ENCODE measurements at regions not wholly inside any gene's neighbourhood (a gene's known extent, or its start where the extent isn't known, plus 50 kb on each side); places are given as distances from the start of the nearest gene placed in this dataset.
"Not testable (repeated sequence)": the region's sequence is repeated elsewhere in the genome, so short reads cannot be mapped to it uniquely, and the experiment has no call there.

DNA sequence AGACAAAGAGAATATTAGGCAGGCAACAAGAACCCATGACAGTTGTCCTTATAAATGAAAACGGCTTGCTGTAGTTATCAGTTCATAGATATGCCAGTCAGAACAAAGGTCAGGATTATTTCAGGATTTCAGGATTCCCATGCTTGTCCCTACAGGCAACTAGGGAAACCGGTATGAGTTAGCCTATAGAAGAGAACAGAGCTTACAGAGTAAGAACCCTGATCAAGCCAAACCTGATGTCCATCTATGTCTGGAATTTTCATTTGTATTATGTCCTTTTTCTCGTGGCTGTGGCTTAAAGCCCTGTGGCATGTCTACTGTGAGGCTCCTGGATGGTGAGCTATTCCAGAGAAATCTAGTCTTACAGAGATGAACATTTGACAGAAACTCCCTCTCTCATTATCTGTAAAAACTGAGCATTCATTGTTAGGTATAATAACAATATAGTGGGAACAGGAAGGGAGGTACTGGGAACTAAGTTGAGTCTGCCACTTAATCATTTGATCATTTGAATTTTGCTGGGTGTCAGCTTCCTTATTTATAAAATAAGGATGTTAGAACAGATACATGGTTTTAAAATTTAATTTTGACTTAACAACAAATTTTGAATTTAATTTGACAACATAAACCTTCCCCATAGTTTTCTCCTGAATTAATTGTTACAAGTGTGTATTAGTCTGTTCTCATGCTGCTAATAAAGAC, 129.5 kb upstream of the KLF3 start:
- no peak for TF ChIP-seq POLR2A (IDR thresholded peaks at IDR 0.05; ENCODE audit: low read depth, low read length)

DNA sequence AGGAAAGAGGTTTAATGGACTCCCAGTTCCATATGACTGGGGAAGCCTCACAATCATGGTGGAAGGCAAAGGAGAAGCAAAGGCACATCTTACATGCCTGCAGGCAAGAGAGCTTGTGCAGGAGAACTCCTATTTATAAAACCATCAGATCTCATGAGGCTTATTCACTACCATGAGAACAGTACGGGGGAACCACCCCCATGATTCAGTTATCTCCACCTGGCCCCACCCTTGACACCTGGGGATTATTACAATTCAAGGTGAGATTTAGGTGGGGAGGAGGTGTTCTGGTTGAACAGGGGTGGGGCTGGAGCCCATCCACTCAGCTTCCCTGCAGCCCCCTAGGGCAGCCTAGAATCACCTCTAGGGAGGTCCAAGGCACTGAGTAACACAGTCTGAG, 128.9 kb upstream of the KLF3 start:
- not testable (repeated sequence) for FAIRE-seq

More for the DNA sequence above, 129.5 kb upstream of the KLF3 start:
- no peak for DNase-seq (ENCODE audit: insufficient read length, low spot score)
- FAIRE-seq: no peak

DNA sequence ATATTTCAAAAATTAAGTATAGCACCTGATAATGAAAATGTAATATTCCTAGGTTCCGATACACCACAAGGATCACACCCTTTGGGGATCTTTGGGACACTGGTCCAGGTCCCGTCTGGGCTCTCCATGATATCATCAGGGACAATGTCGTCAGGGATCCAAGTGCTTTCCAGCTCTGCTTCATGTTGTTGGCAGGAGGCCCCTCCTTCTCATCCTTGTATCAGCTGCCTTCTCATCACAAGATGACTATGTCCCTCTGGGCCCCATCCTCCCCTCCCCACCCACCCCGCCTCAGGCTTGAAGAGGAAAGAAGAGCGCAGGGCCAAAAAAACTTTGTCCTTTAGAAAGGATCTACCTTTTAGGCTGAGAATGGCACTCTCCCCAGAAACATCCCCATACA, 128.3 kb upstream of the KLF3 start:
- no peak for TF ChIP-seq POLR2A (IDR thresholded peaks at IDR 0.05; ENCODE audit: low read depth, low read length)
- FAIRE-seq (no peak), DNase-seq (ENCODE audit: insufficient read length, low spot score) (no peak)

More for the DNA sequence above, 128.9 kb upstream of the KLF3 start:
- not testable (repeated sequence) for DNase-seq (ENCODE audit: insufficient read length, low spot score)

DNA sequence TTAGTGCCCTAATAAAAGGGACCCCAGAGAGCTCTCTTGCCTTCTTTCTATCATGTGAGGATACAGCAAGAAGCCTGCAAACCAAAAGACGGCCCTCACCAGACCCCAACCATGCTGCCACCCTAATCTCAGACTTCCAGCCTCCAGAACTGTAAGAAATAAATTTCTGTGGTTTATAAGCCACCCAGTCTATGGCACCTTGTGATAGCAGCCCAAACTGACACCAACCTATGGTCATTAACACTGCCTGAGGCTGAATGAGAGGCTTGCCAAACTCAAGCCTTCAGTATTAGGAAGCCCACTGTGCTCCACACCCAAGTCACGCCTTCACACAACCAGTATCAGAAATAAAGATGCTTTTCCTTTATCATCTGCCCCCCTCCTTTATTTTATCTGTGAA, 127.3 kb upstream of the KLF3 start:
- no peak for TF ChIP-seq POLR2A (IDR thresholded peaks at IDR 0.05; ENCODE audit: low read depth, low read length)
- DNase-seq (ENCODE audit: insufficient read length, low spot score) (no peak), FAIRE-seq (no peak)

GRCh38 chr4:38537666-38538065, 126.3 kb upstream of the KLF3 start:
- DNase-seq (ENCODE audit: insufficient read length, low spot score): no peak
- FAIRE-seq: no peak
- TF ChIP-seq POLR2A (IDR thresholded peaks at IDR 0.05; ENCODE audit: low read depth, low read length): no peak

DNA sequence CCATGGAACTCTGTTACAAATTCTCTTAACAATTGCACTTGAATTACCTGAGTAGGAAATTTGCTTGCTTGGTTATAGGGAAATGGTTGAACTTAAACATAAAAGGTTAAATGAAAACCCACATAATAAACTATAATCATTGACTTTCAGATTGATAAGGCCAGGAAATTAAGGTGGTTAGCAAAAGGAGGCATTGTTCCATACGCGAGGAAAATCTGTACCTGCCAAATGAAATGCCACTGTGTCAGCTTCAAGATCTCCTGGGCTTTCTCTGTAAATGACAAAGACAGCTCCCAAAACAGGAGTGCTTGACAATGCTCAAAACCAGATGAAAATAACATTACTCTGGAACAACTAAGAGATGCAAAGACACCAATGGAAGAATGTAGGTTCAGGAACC, 125.5 kb upstream of the KLF3 start:
- FAIRE-seq: no peak
- no peak for DNase-seq (ENCODE audit: insufficient read length, low spot score)

GRCh38 chr4:38539501-38539900, 124.5 kb upstream of the KLF3 start:
- TF ChIP-seq POLR2A (IDR thresholded peaks at IDR 0.05; ENCODE audit: low read depth, low read length): no peak
- no peak for DNase-seq (ENCODE audit: insufficient read length, low spot score)
- no peak for FAIRE-seq

More for the DNA sequence above, 125.5 kb upstream of the KLF3 start:
- TF ChIP-seq POLR2A (IDR thresholded peaks at IDR 0.05; ENCODE audit: low read depth, low read length): no peak

- FAIRE-seq: no peak
- TF ChIP-seq POLR2A (IDR thresholded peaks at IDR 0.05; ENCODE audit: low read depth, low read length): no peak
- no peak for DNase-seq (ENCODE audit: insufficient read length, low spot score)
Measured at GRCh38 chr4:38547052-38547451, 116.9 kb upstream of the KLF3 start.

- DNase-seq (ENCODE audit: insufficient read length, low spot score) (no peak), FAIRE-seq (no peak)
- no peak for TF ChIP-seq POLR2A (IDR thresholded peaks at IDR 0.05; ENCODE audit: low read depth, low read length)
Measured at GRCh38 chr4:38548256-38548655, 115.7 kb upstream of the KLF3 start.

DNA sequence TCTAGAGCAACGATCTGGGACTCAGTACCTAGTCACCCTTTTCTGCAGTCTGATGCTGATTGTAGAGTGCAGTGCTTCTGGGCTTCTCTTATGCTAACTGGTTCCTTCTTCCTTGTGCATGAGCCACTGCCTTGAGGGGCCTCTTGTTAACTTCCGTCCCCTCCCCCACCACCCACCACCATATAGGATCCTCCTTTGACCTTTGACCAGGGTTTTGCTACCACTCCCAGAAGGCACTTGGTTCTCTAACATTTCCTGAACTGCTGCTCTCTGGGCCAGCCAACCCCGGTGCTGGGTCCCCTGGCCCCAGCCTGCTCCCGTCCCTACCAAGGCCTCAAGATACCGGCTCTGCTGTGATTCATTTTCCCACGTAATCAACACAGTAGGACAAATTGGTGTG, 104.6 kb upstream of the KLF3 start:
- TF ChIP-seq POLR2A (IDR thresholded peaks at IDR 0.05; ENCODE audit: low read depth, low read length): no peak
- no peak for DNase-seq (ENCODE audit: insufficient read length, low spot score)

DNA sequence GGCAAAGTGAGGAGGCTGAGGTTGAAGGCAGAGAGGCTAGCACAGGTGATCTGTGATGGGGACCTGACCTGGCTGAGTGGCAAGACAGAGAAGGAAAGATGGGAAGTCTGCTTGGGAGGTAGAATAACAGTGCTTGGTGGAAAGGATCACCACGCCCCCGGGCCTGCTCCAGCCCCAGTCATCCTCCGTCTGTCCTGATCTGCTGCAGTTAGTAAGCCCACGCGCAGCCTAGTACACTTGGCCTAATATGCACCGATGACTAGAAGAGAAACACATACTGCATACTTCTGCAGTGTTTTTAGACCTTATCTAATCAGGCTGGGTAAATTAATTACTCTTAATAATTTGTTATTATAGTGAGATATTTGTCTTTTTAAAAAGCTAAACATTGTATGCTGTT, 103.7 kb upstream of the KLF3 start:
- FAIRE-seq (no peak), DNase-seq (ENCODE audit: insufficient read length, low spot score) (no peak)
- TF ChIP-seq POLR2A (IDR thresholded peaks at IDR 0.05; ENCODE audit: low read depth, low read length): no peak

More for the DNA sequence above, 104.6 kb upstream of the KLF3 start:
- FAIRE-seq: no peak

- DNase-seq (ENCODE audit: insufficient read length, low spot score) (no peak), FAIRE-seq (no peak)
- no peak for TF ChIP-seq POLR2A (IDR thresholded peaks at IDR 0.05; ENCODE audit: low read depth, low read length)
Measured at GRCh38 chr4:38560768-38561558, 103.0 kb upstream of the KLF3 start.

GRCh38 chr4:38562751-38563198, 101.2 kb upstream of the KLF3 start:
- no peak for FAIRE-seq
- TF ChIP-seq POLR2A (IDR thresholded peaks at IDR 0.05; ENCODE audit: low read depth, low read length): no peak
- no peak for DNase-seq (ENCODE audit: insufficient read length, low spot score)

DNA sequence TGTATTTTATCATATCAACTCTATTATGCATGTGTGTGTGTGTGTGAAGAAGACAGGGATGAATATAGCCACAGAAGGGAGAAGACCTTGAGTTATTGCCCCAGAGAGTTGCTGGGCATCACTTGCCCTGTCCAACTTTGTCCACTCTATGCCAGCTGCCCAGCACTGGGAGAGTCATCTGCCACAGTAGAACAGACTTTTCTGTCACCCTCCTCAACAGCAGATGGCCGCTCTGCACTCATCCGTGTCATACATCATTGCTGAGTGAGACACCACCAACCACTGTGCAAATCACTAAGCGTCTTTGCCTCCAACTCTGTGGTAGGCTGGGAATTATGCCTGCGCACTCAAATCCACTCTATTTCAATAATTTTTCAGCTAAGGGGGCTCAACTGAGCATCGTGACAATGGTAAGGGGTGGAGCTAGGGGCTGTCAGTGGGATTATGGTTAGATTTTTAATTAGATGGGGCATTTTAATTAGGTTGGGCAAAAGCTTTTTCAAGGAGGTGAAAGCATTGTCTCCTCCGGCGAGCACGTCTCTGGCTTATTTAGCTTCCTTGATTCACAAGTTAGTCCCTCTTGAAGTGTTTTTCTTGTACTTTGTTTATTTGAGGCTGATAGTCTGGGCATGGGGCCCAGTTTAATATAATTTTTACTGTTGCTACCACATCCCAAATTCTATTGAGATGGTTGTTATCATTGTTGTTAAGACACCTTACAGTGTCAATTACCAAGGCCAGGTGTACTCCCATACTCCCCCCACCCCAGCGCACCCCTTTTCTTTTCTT, 100.1 kb upstream of the KLF3 start:
- DNase-seq (ENCODE audit: insufficient read length, low spot score): no peak
- TF ChIP-seq POLR2A (IDR thresholded peaks at IDR 0.05; ENCODE audit: low read depth, low read length): no peak
- no peak for FAIRE-seq

All from H54 (cell line).